HepG2 (cell line): ENCODE measurements at regions not wholly inside any gene's neighbourhood (a gene's known extent, or its start where the extent isn't known, plus 50 kb on each side); places are given as distances from the start of the nearest gene placed in this dataset.

Experiments
- CEBPG ChIP-seq: IDR thresholded peaks from 2 replicates; pipeline ENCODE4 v1.6.1; 2016
- CENPX ChIP-seq: sonication (generic); formaldehyde crosslinking; IDR thresholded peaks from 2 replicates; pipeline ENCODE4 v1.9.0; 2021; ENCODE audit warnings: mild to moderate bottlenecking, missing genetic modification reagents, moderate library complexity
- FOXA1 ChIP-seq, 2 experiments: fragments of 450-650 bp in 1 of 2; sonication (generic) in 1 of 2; formaldehyde crosslinking in 1 of 2; IDR thresholded peaks; 2 replicates each; pipeline versions ENCODE4 v1.4.0 to v1.6.1; 2016 to 2020; ENCODE audit warnings: missing genetic modification reagents in 1 of 2
- FOXP4 ChIP-seq: sonication (generic); formaldehyde crosslinking; IDR thresholded peaks from 2 replicates; pipeline ENCODE4 v1.4.0; 2020; ENCODE audit warnings: missing genetic modification reagents
- IKZF5 ChIP-seq: IDR thresholded peaks from 2 replicates; pipeline ENCODE4 v1.6.1; 2018; ENCODE audit warnings: missing genetic modification reagents, mild to moderate bottlenecking, missing compliant biosample characterization
- MIER3 ChIP-seq: IDR thresholded peaks from 2 replicates; pipeline ENCODE4 v1.6.1; 2016; ENCODE audit warnings: missing compliant biosample characterization, borderline replicate concordance
- NR2C2 ChIP-seq: sonication (generic); formaldehyde crosslinking; IDR thresholded peaks from 2 replicates; pipeline ENCODE4 v1.4.0; 2020; ENCODE audit warnings: missing genetic modification reagents, mild to moderate bottlenecking, moderate library complexity, borderline replicate concordance
- SAP130 ChIP-seq: IDR thresholded peaks from 2 replicates; pipeline ENCODE4 v1.6.1; 2016; ENCODE audit warnings: low read depth
- THAP9 ChIP-seq: sonication (generic); formaldehyde crosslinking; IDR thresholded peaks from 2 replicates; pipeline ENCODE4; 2020; ENCODE audit warnings: missing genetic modification reagents, mild to moderate bottlenecking, borderline replicate concordance
- ZBTB44 ChIP-seq: sonication (generic); formaldehyde crosslinking; IDR thresholded peaks from 2 replicates; pipeline ENCODE4 v1.4.0; 2020; ENCODE audit warnings: missing genetic modification reagents
- ZFX ChIP-seq: sonication (generic); formaldehyde crosslinking; IDR thresholded peaks from 2 replicates; pipeline ENCODE4 v1.4.0; 2020; ENCODE audit warnings: mild to moderate bottlenecking, low read depth, missing genetic modification reagents, moderate library complexity
- ZMYM3 ChIP-seq: sonication (generic); formaldehyde crosslinking; IDR thresholded peaks from 2 replicates; pipeline ENCODE4 v1.5.1; 2020; ENCODE audit warnings: mild to moderate bottlenecking, missing genetic modification reagents
- ZMYM4 ChIP-seq: sonication (generic); formaldehyde crosslinking; IDR thresholded peaks from 2 replicates; pipeline ENCODE4 v1.8.1; 2023; ENCODE audit warnings: mild to moderate bottlenecking, missing genetic modification reagents
- ZNF691 ChIP-seq: sonication (generic); formaldehyde crosslinking; IDR thresholded peaks from 2 replicates; pipeline ENCODE4 v1.4.0; 2020; ENCODE audit warnings: missing genetic modification reagents, low read depth, mild to moderate bottlenecking, borderline replicate concordance

- TF ChIP-seq FOXP4 (CRISPR knock-in tag): peak; percentile 42; the same call in 1 of the 2 replicates
- TF ChIP-seq FOXA1 (IDR thresholded peaks at IDR 0.05): no peak
- peak; percentile 49 for TF ChIP-seq FOXA1 (CRISPR knock-in tag; IDR thresholded peaks at IDR 0.05)
- peak; percentile 26; the same call in 1 of the 2 replicates for TF ChIP-seq ZMYM3 (CRISPR knock-in tag)
- TF ChIP-seq NR2C2 (CRISPR knock-in tag): 0 out of 2 replicates have a peak, but pooled peaks have one; percentile 16
- TF ChIP-seq IKZF5: peak; percentile 65; the same call in 1 of the 2 replicates
- TF ChIP-seq ZNF691 (CRISPR knock-in tag): 0 out of 2 replicates have a peak, but pooled peaks have one; percentile 41
- TF ChIP-seq CENPX (CRISPR knock-in tag): no peak
- peak; percentile 46; the same call in 1 of the 2 replicates for TF ChIP-seq SAP130 (CRISPR knock-in tag)
- TF ChIP-seq CEBPG: peak; percentile 83
- TF ChIP-seq ZMYM4 (CRISPR knock-in tag): peak; percentile 63
- TF ChIP-seq THAP9: peak; percentile 48; the same call in 1 of the 2 replicates
- TF ChIP-seq MIER3 (CRISPR knock-in tag): no peak
- no peak for TF ChIP-seq ZBTB44 (CRISPR knock-in tag)
- TF ChIP-seq ZFX (CRISPR knock-in tag): peak; percentile 36
Observed at GRCh38 chr10:92757066-92757710, 67.4 kb downstream of the HHEX start (continued).
